ENCODE measurements at regions not wholly inside any gene's neighbourhood (a gene's known extent, or its start where the extent isn't known, plus 50 kb on each side); places are given as distances from the start of the nearest gene placed in this dataset.

DNA sequence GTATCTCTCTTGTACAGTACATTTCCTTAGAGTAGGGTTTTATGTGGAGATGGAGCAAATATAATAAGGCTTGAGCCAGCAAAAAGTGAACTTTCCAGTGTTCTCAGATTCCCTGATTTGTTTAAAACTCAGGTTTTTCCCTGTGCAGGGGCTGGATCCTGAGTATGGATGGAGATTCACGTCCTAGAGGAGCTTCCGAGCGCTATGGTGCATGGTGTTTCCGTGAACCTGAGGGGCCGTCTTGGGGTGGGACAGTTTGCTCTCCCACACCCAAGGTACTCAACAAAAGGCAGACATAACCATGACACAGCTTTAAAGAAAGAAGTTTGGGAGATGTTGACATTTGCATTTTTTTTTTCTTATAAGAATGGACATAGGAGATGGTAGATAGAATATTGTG lies 122.5 kb downstream of the SEC23IP start:
- BruUV-seq (replicated peaks): no TSS peak

DNA sequence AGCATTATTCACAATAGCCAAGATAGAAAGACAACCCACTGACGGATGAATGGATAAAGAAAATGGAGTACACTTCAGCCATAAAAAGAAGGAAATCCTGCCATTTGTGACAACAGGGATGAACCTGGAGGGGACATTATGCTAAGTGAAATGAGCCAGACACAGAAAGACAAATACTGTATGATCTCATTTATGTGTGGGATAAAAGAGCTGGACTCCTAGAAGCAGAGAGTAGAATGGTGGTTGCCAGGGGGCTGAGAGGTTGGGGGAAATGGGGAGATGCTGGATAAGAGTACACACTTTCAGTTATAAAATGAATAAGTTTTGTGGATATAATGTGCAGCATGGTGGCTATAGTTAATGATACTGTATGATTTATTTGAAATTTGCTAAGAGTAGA lies 124.4 kb downstream of the SEC23IP start:
- CTCF ChIA-PET: no interaction called here

More for the DNA sequence above, 122.5 kb downstream of the SEC23IP start:
- H3K79me2 ChIP-seq (ENCODE audit: low read depth): no peaks in the 10 kb centered on the region
- H4K20me1 ChIP-seq (ENCODE audit: insufficient read depth): no peaks in the 10 kb centered on the region
- H3F3A ChIP-seq (ENCODE audit: insufficient read depth, low read depth): no peaks in the 10 kb centered on the region
- ChIA-PET POLR2A (ENCODE audit: unreplicated experiment) (no interaction called here), CTCF (no interaction called here)
- TF ChIP-seq EZH2 (IDR thresholded peaks at IDR 0.05; ENCODE audit: low read depth): no peak
- TF ChIP-seq, protein P1, sequence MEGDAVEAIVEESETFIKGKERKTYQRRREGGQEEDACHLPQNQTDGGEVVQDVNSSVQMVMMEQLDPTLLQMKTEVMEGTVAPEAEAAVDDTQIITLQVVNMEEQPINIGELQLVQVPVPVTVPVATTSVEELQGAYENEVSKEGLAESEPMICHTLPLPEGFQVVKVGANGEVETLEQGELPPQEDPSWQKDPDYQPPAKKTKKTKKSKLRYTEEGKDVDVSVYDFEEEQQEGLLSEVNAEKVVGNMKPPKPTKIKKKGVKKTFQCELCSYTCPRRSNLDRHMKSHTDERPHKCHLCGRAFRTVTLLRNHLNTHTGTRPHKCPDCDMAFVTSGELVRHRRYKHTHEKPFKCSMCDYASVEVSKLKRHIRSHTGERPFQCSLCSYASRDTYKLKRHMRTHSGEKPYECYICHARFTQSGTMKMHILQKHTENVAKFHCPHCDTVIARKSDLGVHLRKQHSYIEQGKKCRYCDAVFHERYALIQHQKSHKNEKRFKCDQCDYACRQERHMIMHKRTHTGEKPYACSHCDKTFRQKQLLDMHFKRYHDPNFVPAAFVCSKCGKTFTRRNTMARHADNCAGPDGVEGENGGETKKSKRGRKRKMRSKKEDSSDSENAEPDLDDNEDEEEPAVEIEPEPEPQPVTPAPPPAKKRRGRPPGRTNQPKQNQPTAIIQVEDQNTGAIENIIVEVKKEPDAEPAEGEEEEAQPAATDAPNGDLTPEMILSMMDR (conservative IDR thresholded peaks at IDR 0.05): no peak
- H3K27me3 ChIP-seq (ENCODE audit: insufficient read depth, low read depth): no peaks in the 10 kb centered on the region; the same call in 1 of the 2 replicates
- H3K4me2 ChIP-seq: no peak overlapping the region
- H2AFZ ChIP-seq: no peak overlapping the region
- no peak for DNase-seq
- intact Hi-C loops (cut with micrococcal nuclease; ENCODE audit: unreplicated experiment): no loop called here
- no peaks in the 10 kb centered on the region for H3K36me3 ChIP-seq (ENCODE audit: low read depth)
- no peaks in the 10 kb centered on the region for H3K9me2 ChIP-seq (ENCODE audit: insufficient read depth)
- H3K4me3 ChIP-seq: no peak overlapping the region
- no peak overlapping the region for H3K27ac ChIP-seq
- H3K9me3 ChIP-seq (ENCODE audit: insufficient read depth, low read depth): no peaks in the 10 kb centered on the region
- H3K4me1 ChIP-seq (replicated peaks; ENCODE audit: insufficient read depth): no peaks in the 10 kb centered on the region

DNA sequence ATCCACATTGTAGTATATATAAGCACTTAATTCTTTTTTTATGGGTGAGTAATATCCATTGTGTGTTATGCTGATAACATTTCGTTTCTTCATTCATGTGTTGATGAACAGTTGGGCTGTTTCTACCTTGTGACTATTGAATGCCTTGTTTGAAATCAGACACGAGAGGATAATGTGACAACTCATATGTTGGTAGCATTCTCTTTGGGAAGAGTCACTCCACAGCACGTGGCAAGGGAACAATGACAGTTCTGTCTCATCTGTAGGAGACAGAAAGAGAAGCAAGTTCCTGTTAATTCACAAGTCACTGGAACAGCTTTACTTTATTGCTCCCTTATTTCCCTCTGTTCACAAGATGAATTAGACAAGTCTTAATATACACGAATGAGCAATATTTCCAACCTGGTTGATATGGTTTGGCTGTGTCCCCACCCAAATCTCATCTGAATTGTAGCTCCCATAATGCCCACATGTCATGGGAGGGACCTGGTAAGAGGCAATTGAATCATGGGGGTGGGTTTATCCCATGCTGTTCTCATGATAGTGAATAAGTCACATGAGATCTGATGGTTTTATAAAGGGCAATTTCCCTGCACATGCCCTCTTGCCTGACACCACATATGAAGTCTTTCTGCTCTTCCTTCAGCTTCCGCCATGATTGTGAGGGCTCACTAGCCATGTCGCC lies 125.3 kb downstream of the SEC23IP start:
- Histone ChIP-seq H3K4me3 (no peak overlapping the region), H3K9me3 (ENCODE audit: insufficient read depth, low read depth) (no peaks in the 10 kb centered on the region), H3K27ac (no peak overlapping the region), H4K20me1 (ENCODE audit: insufficient read depth) (no peaks in the 10 kb centered on the region), H3K79me2 (ENCODE audit: low read depth) (no peaks in the 10 kb centered on the region), H3F3A (ENCODE audit: insufficient read depth, low read depth) (no peaks in the 10 kb centered on the region), H3K9me2 (ENCODE audit: insufficient read depth) (no peaks in the 10 kb centered on the region), H3K27me3 (ENCODE audit: insufficient read depth, low read depth) (no peaks in the 10 kb centered on the region; the same call in 1 of the 2 replicates), H3K4me2 (no peak overlapping the region), H2AFZ (no peak overlapping the region), H3K4me1 (replicated peaks; ENCODE audit: insufficient read depth) (no peaks in the 10 kb centered on the region), H3K36me3 (ENCODE audit: low read depth) (no peaks in the 10 kb centered on the region)
- DNase-seq: no peak
- intact Hi-C loops (cut with micrococcal nuclease; ENCODE audit: unreplicated experiment): no loop called here
- no peak for TF ChIP-seq EZH2 (IDR thresholded peaks at IDR 0.05; ENCODE audit: low read depth)
- TF ChIP-seq, protein P1 (conservative IDR thresholded peaks at IDR 0.05): no peak
- ChIA-PET CTCF (no interaction called here), POLR2A (ENCODE audit: unreplicated experiment) (no interaction called here)
- BruUV-seq (replicated peaks): no TSS peak

More for the DNA sequence above, 124.4 kb downstream of the SEC23IP start:
- no peaks in the 10 kb centered on the region; the same call in 1 of the 2 replicates for H3K27me3 ChIP-seq (ENCODE audit: insufficient read depth, low read depth)
- intact Hi-C loops (cut with micrococcal nuclease; ENCODE audit: unreplicated experiment): no loop called here
- POLR2A ChIA-PET (ENCODE audit: unreplicated experiment): no interaction called here
- H3F3A ChIP-seq (ENCODE audit: insufficient read depth, low read depth): no peaks in the 10 kb centered on the region
- no peaks in the 10 kb centered on the region for H4K20me1 ChIP-seq (ENCODE audit: insufficient read depth)
- BruUV-seq (replicated peaks): no TSS peak
- no peak overlapping the region for H3K4me3 ChIP-seq
- H2AFZ ChIP-seq: no peak overlapping the region
- DNase-seq: no peak
- H3K4me1 ChIP-seq (replicated peaks; ENCODE audit: insufficient read depth): no peaks in the 10 kb centered on the region
- no peak overlapping the region for H3K4me2 ChIP-seq
- no peaks in the 10 kb centered on the region for H3K9me2 ChIP-seq (ENCODE audit: insufficient read depth)
- no peaks in the 10 kb centered on the region for H3K9me3 ChIP-seq (ENCODE audit: insufficient read depth, low read depth)
- TF ChIP-seq, protein P1 (conservative IDR thresholded peaks at IDR 0.05): no peak
- TF ChIP-seq EZH2 (IDR thresholded peaks at IDR 0.05; ENCODE audit: low read depth): no peak
- H3K36me3 ChIP-seq (ENCODE audit: low read depth): no peaks in the 10 kb centered on the region
- H3K27ac ChIP-seq: no peak overlapping the region
- no peaks in the 10 kb centered on the region for H3K79me2 ChIP-seq (ENCODE audit: low read depth)
